HG03457 (cell line): ENCODE measurements at regions not wholly inside any gene's neighbourhood (a gene's known extent, or its start where the extent isn't known, plus 50 kb on each side); places are given as distances from the start of the nearest gene placed in this dataset.

Experiments used
- ATAC-seq: cut with Tn5 transposase; IDR thresholded peaks from one replicate; pipeline ENCODE4 v1.9.1; 2021; ENCODE audit warnings: moderate number of reproducible peaks; ENCODE audit not compliant: unreplicated experiment

DNA sequence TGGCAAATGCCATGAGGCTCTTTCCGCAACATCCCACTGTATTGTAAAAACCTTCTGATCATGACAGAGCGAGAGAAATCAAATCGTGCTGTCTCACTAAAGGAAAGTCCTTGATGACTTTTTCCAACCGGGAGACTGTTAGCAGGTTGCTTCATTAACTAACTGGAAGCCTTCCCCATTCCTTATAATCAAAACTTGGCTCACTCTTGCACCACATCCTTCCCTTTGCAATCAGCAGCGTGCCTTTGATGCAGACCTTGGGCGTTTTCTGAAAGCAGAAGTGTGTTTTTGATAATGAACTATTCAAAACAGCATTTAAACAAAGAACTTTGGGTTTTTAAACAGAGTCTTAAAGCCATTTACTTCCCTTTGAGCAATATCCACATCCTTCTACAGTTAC is 96.2 kb upstream of the CNR1 start:
- no peak for ATAC-seq

DNA sequence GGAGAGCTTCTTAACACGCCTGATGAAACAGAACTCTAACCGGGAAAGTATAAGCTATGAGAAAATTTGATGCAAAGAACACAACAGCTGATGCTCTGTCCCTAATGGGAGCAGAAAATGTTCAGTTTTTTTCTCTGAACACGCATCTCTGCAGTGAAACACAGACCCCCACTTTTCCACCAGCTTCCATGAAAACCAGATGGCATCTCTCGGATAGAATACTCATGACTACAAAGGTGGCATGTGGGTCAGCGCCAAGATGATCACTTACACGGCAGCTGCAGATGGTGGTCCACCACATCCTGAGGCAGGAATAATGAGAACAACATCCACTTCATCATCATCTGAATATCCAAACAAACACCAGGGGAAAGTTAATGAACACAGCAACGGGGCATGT is 85.2 kb upstream of the CNR1 start:
- no peak for ATAC-seq

DNA sequence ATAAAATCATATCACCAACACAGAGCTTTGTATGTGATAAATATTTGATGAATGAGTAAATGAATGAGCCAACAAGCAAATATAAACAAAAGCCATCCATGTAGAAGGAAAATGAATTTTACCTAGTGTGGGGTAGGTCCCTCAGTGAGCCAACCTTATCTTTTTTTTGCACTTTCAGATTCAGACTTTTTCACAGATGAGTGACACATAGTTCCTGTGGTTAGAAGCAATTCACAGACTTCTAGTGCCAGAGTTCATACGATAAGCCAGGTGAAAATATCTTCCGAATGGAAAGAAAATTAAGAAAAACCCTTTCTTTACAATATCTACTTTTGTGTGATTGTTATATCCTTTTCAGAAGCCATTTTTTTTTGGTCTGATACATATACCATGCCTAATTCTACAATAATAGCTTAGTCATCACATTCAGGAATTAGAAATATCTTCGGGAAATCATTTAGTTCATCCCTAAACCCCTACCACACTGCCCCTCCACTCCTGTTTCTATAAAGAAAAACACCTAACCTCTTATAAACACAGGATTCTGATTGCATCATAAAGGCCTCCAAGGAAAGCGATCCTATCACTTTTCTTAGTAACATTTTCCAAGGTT is 82.7 kb upstream of the CNR1 start:
- no peak for ATAC-seq

DNA sequence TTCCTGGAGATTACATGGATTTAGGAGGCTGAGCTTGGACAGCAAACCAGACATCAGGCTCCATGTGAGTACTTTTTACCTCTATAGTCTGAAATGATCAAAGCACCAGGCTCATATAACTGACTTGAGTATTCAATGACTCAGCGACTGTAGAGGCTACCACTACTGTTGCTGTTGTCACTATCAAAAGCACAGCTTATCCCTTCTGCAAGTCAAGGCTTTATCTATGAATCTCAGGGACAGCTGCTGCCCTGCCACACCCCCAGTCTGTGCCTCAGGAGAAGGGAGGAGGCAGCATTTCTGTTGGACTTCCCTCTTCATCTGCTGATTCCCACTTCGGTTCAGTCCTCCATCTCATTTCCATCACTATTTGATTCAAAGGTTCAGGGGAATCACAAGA is 80.5 kb upstream of the CNR1 start:
- no peak for ATAC-seq

DNA sequence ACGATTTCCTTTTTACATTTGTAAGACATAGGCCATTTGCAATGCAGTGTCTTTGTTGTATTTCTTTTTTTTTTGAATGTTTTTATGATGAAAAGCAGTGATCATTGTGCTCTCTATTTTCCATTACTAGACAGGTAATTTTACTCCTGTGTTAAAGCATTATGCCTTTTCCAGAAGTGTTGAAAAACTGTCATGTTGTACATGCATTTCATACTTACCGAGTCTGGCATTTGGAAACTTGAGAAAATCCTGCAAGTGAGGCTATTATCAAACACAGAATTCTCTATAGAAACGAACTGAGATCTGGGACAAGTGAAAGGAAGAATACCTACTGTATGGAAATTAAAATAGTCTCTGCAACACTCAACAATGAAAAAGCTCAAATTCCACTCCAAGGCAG is 78.6 kb upstream of the CNR1 start:
- ATAC-seq, result no peak

DNA sequence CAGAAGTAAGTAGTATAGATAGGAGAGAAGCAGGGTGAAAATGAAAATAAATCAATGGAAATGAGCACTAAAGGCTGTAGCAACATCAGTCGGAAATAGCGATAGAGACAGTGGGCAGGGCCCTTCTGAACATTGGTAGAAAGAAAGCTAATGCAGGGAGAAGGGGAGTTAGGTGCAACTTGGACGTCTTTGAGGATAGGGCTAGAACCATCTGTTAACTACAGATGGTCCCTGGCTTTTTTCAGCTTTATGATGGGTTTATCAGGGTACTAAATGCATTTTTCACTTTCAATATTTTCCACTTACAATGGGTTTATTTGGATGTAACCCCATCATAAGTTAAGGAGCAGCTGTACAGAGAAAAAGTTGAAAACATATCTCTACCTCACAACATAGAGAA is 72.8 kb upstream of the CNR1 start:
- ATAC-seq, result no peak

DNA sequence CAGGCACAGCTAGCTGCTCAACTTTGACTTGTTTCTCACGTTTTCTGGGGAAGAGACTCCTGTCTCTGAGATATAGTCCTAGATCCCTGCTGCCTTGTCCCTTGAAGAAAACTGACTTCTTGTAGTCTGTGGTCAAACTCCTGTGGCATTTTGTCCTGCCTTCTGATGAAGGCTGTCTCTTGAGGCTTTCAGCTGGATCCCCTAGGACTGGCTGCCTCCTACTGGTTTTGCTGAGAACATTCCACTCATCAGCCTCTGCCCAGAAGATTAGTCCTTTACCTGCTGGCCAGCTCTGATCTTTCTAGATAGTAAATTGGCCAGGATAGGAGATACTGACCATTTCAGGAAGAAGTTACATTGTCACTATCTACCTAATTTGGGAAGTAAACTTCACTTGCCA is 71.9 kb upstream of the CNR1 start:
- no peak for ATAC-seq

DNA sequence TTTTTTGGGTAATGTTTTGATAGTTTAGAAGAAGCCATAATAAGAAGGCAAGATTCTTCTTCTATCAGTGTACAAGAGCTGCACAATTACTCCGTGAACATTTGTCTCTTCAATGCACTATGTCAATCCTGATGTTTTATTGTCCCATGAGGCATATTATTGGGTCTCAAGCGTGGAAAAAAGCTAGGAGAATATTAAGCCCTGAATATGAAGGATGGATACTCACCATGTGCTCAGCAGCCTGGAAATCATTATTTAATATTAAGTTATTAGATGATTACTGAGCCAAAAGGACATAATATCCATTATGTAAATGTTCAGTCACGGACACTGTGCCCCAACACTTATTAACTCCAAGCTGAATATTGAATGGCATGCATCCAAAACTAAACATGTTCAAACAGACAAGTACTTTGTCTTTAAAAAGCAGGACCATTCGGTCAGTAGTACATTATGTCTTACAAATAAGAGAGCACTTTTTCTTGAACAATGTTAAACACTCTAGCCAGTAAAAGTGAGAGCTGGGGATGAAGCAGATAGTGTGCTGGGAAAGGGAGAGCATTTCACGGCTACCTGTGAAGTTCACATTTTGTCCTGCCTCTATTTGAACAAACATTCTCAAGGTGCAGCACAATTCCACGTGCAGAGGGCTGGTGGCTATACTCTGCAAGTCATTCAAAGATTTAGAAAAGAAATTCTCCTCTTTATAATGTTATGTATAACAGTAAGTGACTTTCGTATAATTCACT is 70.6 kb upstream of the CNR1 start:
- no peak for ATAC-seq

DNA sequence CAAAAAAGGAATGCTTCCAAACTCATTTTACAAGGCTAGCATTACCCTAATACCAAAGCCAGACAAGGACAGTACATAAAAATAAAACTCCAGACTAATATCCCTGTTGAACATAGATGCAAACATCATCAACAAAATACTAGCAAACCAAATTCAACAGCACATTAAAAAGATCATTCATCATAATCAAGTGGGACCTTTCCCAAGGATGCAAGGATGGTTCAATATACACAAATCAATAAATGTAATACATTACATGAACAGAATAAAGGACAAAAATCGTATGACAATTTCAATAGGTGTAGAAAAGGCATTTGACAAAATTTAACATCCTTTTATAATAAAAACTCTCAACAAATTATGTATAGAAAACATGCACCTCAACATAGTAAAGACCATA is 66.6 kb upstream of the CNR1 start:
- no peak for ATAC-seq

DNA sequence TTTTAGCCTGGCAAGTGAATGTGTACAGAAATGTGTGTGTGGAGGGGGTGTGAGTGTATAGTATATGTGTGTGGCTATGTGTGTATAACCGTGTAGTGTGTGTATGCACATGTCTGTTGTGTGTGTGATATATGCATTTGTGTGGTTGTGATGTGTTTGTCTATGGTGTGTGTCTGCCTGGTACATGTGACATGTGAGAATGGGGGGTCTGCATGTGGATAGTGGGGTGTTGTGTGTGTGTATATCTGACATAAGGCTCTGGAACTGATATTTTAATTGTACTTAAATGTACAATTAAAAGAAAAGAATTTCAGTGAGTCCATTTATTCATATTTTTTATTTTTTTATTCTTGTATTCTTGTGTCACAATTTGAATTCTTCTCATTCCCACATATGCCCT is 57.2 kb upstream of the CNR1 start:
- ATAC-seq, result no peak

DNA sequence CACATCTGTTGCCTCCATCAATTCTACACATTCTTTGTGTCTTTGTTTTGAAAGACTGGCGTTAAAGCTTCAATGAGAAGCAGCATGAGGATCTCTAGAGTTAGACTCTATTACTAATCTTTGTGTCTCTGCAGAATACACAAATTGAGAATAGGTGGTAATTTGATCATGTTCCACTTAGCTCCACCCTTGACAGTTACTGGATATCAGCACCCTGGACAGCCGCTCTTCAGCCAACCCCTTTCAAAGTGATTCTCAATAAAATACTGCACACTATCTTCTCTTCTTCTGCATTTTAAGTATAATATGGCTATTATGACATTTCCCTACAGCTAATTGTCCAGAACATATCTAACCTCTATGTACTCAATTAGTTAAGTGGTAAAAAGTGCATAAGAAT is 54.3 kb upstream of the CNR1 start:
- no peak for ATAC-seq

DNA sequence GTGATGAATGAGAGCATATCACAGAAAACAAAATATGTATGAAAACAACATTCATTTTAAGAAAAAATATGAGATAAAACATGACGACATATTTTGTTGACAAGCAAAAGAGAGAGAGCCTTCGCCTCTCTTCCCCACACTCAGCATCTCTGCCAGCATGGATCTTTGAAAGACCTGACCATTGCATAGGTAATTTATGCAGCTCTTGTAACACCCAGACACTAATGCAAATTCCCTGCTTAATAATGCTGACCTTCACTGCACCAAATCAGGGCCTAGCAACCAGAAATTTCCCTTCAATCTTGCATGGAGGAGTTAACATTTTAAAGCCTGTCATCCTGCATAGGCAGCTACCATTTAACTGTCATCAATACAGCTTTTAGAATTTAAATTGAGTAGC is 50.0 kb upstream of the CNR1 start:
- ATAC-seq, result no peak
